ENCODE measurements at regions not wholly inside any gene's neighbourhood (a gene's known extent, or its start where the extent isn't known, plus 50 kb on each side); places are given as distances from the start of the nearest gene placed in this dataset.

DNA sequence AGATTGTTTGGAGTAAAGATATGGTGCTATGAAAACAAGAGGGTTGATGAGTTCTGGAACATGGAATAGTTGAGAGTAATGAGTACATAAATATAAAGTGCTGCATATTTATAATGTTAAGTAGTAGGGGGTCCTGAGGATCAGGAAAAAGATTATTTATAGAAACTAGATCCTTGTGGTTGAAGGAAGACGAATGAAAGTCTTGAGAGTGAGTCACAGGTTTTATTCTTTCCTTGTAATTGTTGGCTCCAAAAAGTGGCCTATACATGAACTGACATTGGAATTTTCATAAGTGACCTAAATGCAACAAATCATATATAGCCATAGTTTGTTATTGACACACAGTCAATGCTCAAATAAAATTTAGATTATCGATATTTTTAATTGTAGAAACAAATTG is 440.4 kb upstream of the PRICKLE1 start:
- no peaks in the 10 kb centered on the region for H3K9me3 ChIP-seq (ENCODE audit: severe bottlenecking)
- DNase-seq (ENCODE audit: low spot score) (no peak), ATAC-seq (ENCODE audit: low read depth) (no peak)
- TF ChIP-seq, protein P1, sequence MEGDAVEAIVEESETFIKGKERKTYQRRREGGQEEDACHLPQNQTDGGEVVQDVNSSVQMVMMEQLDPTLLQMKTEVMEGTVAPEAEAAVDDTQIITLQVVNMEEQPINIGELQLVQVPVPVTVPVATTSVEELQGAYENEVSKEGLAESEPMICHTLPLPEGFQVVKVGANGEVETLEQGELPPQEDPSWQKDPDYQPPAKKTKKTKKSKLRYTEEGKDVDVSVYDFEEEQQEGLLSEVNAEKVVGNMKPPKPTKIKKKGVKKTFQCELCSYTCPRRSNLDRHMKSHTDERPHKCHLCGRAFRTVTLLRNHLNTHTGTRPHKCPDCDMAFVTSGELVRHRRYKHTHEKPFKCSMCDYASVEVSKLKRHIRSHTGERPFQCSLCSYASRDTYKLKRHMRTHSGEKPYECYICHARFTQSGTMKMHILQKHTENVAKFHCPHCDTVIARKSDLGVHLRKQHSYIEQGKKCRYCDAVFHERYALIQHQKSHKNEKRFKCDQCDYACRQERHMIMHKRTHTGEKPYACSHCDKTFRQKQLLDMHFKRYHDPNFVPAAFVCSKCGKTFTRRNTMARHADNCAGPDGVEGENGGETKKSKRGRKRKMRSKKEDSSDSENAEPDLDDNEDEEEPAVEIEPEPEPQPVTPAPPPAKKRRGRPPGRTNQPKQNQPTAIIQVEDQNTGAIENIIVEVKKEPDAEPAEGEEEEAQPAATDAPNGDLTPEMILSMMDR (IDR thresholded peaks at IDR 0.05; ENCODE audit: poor library complexity, severe bottlenecking) = no peak
- no peaks in the 10 kb centered on the region for H3K27me3 ChIP-seq (ENCODE audit: insufficient read depth, poor library complexity, severe bottlenecking)
- H3K4me3 ChIP-seq (ENCODE audit: severe bottlenecking) = no peak overlapping the region
- H3K27ac ChIP-seq (ENCODE audit: poor library complexity, severe bottlenecking) = no peak overlapping the region
- no peaks in the 10 kb centered on the region for H3K36me3 ChIP-seq (ENCODE audit: low read depth)
- H3K4me1 ChIP-seq (ENCODE audit: insufficient read depth, poor library complexity, severe bottlenecking) = no peaks in the 10 kb centered on the region

DNA sequence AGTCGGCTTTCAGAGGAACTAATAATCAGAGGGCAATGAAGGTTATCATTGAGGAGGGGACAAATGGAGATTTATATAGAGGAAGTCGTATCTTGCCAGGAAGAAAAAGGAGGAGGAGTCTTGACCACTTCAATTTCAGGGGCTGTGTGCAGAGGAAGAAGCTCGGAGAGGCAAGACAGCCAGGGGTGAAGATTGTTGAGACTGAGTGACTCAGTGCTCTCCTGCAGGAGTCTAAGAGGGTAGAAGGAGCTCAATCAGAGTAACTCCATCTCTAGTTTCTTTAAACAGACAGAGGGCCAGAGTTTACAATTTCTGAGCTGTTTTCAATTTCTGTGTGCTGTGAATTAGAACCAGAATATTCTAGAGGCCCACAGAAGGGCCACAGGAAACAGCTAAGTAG is 439.3 kb upstream of the PRICKLE1 start:
- Histone ChIP-seq H3K9me3 (ENCODE audit: severe bottlenecking) (no peaks in the 10 kb centered on the region), H3K27me3 (ENCODE audit: insufficient read depth, poor library complexity, severe bottlenecking) (no peaks in the 10 kb centered on the region), H3K36me3 (ENCODE audit: low read depth) (no peaks in the 10 kb centered on the region), H3K4me3 (ENCODE audit: severe bottlenecking) (no peak overlapping the region), H3K4me1 (ENCODE audit: insufficient read depth, poor library complexity, severe bottlenecking) (no peaks in the 10 kb centered on the region), H3K27ac (ENCODE audit: poor library complexity, severe bottlenecking) (no peak overlapping the region)
- DNase-seq (ENCODE audit: low spot score) (no peak), ATAC-seq (ENCODE audit: low read depth) (no peak)
- TF ChIP-seq, protein P1 (IDR thresholded peaks at IDR 0.05; ENCODE audit: poor library complexity, severe bottlenecking) = no peak

DNA sequence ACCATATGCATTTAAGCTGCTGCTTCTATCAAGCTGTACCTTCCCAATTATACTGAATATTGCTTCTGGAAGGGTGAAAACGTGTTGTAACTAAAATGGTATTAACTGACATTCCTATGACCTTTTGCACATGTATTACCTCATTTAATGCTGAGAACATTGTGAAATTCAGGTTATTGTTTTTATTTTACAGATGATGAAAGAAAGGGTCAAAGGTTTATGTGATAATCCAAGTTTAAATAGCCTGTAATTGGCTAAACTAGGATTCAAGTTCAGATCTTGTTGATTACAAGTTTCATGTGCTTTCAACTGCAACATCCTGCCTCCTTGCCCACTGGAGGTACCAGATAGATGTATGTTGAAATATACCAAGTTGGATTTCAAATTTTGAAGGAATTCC is 433.3 kb upstream of the PRICKLE1 start:
- ATAC-seq (ENCODE audit: low read depth) = no peak
- no peaks in the 10 kb centered on the region for H3K27me3 ChIP-seq (ENCODE audit: insufficient read depth, poor library complexity, severe bottlenecking)
- no peak overlapping the region for H3K4me3 ChIP-seq (ENCODE audit: severe bottlenecking)
- H3K36me3 ChIP-seq (ENCODE audit: low read depth) = no peaks in the 10 kb centered on the region
- H3K27ac ChIP-seq (ENCODE audit: poor library complexity, severe bottlenecking) = no peak overlapping the region
- no peak for DNase-seq (ENCODE audit: low spot score)
- H3K9me3 ChIP-seq (ENCODE audit: severe bottlenecking) = no peaks in the 10 kb centered on the region
- no peaks in the 10 kb centered on the region for H3K4me1 ChIP-seq (ENCODE audit: insufficient read depth, poor library complexity, severe bottlenecking)
- TF ChIP-seq, protein P1 (IDR thresholded peaks at IDR 0.05; ENCODE audit: poor library complexity, severe bottlenecking) = no peak

DNA sequence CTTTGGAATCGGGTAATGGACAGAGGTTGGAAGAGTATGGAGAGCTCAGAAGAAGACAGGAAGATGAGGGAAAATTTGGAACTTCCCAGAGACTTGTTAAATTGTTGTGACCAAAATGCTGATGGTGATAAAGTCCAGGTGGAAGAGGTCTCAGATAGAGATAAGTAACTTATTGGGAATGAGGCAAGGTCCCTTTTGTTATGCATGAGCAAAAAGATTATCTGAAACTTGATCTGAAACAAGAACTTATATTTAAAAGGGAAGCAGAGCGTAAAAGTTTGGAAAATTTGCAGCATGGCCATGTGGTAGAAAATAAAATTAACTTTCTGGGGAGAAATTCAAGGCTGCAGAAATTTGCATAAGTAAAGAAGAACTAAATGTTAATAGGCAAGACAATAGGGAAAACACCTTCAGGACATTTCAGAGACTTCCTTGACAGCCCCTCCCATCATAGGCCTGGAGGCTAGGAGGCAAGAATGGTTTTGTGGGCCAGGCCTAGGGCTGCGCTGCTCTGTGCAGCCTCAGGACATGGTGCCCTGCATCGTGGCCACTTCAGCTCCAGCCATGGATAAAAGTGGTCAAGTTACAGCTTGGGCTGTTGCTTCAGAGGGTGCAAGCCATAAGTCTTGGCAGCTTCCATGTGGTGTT is 425.7 kb upstream of the PRICKLE1 start:
- H3K4me3 ChIP-seq (ENCODE audit: severe bottlenecking) = no peak overlapping the region
- no peaks in the 10 kb centered on the region for H3K27me3 ChIP-seq (ENCODE audit: insufficient read depth, poor library complexity, severe bottlenecking)
- H3K9me3 ChIP-seq (ENCODE audit: severe bottlenecking) = no peaks in the 10 kb centered on the region
- H3K36me3 ChIP-seq (ENCODE audit: low read depth) = no peaks in the 10 kb centered on the region
- DNase-seq (ENCODE audit: low spot score) = no peak
- TF ChIP-seq, protein P1 (IDR thresholded peaks at IDR 0.05; ENCODE audit: poor library complexity, severe bottlenecking) = no peak
- H3K4me1 ChIP-seq (ENCODE audit: insufficient read depth, poor library complexity, severe bottlenecking) = no peaks in the 10 kb centered on the region
- no peak overlapping the region for H3K27ac ChIP-seq (ENCODE audit: poor library complexity, severe bottlenecking)
- no peak for ATAC-seq (ENCODE audit: low read depth)

DNA sequence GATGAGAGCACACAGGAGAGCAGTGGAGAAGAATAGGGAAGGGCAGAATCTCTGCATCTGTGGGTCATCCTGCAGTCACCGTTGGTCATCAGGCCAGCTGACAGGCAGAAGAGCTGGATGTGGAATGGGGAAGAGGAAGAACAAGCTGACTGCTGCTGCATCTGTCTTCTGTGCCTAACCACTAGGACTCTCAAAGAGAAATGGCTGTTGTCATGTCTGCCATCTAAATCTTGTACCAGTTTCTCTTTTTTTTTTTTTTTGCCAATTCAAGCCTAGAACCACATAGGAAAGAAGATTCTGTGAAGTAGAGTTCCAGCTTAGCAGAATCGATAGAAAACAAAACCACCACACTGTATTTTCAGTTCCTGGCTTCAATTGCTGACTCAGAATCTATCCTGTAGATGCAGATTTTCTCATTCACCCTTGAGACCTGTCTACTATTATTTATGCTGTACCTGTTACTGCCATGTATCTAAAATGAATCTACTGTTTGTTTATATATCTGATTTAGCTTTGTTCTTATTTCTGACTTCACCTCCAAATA is 421.9 kb upstream of the PRICKLE1 start:
- H3K36me3 ChIP-seq (ENCODE audit: low read depth) = no peaks in the 10 kb centered on the region
- no peaks in the 10 kb centered on the region for H3K27me3 ChIP-seq (ENCODE audit: insufficient read depth, poor library complexity, severe bottlenecking)
- DNase-seq (ENCODE audit: low spot score) (no peak), ATAC-seq (ENCODE audit: low read depth) (no peak)
- no peak overlapping the region for H3K4me3 ChIP-seq (ENCODE audit: severe bottlenecking)
- TF ChIP-seq, protein P1 (IDR thresholded peaks at IDR 0.05; ENCODE audit: poor library complexity, severe bottlenecking) = no peak
- H3K4me1 ChIP-seq (ENCODE audit: insufficient read depth, poor library complexity, severe bottlenecking) = no peaks in the 10 kb centered on the region
- H3K9me3 ChIP-seq (ENCODE audit: severe bottlenecking) = no peaks in the 10 kb centered on the region
- H3K27ac ChIP-seq (ENCODE audit: poor library complexity, severe bottlenecking) = no peak overlapping the region
